Cerebellar nuclear complex (tissue), 1 donor: ENCODE measurements at regions not wholly inside any gene's neighbourhood (a gene's known extent, or its start where the extent isn't known, plus 50 kb on each side); places are given as distances from the start of the nearest gene placed in this dataset.
"Not testable (repeated sequence)": the region's sequence is repeated elsewhere in the genome, so short reads cannot be mapped to it uniquely, and the experiment has no call there.

Experiments
- DNase-seq, 2 experiments: peaks; one replicate each; lab custom pipeline; 2025; lab: John Stamatoyannopoulos, UW

GRCh38 chr3:25151903-25152295, 276.2 kb upstream of the RARB start:
- DNase-seq = no peak

- DNase-seq = no peak
Measured at GRCh38 chr3:25153136-25153535, 274.9 kb upstream of the RARB start.

GRCh38 chr3:25153561-25153960, 274.5 kb upstream of the RARB start:
- no peak for DNase-seq

- DNase-seq = no peak
Measured at GRCh38 chr3:25155652-25156471, 272.2 kb upstream of the RARB start.

GRCh38 chr3:25156626-25157025, 271.4 kb upstream of the RARB start:
- no peak for DNase-seq

- DNase-seq = no peak
Measured at GRCh38 chr3:25165306-25165705, 262.8 kb upstream of the RARB start.

- no peak for DNase-seq
Measured at GRCh38 chr3:25166016-25166415, 262.0 kb upstream of the RARB start.

- no peak for DNase-seq
Measured at GRCh38 chr3:25169151-25169550, 258.9 kb upstream of the RARB start.

GRCh38 chr3:25170021-25170420, 258.0 kb upstream of the RARB start:
- no peak for DNase-seq

- no peak for DNase-seq
Measured at GRCh38 chr3:25171118-25171807, 256.8 kb upstream of the RARB start.

- DNase-seq = no peak
Measured at GRCh38 chr3:25171897-25172296, 256.2 kb upstream of the RARB start.

- DNase-seq = no peak
Measured at GRCh38 chr3:25173606-25174005, 254.5 kb upstream of the RARB start.

GRCh38 chr3:25174251-25174650, 253.8 kb upstream of the RARB start:
- no peak for DNase-seq

GRCh38 chr3:25177041-25177440, 251.0 kb upstream of the RARB start:
- DNase-seq = no peak

- DNase-seq = no peak
Measured at GRCh38 chr3:25178672-25179071, 249.4 kb upstream of the RARB start.

GRCh38 chr3:25181096-25181495, 247.0 kb upstream of the RARB start:
- DNase-seq = no peak

- no peak for DNase-seq
Measured at GRCh38 chr3:25182794-25183193, 245.3 kb upstream of the RARB start.

- no peak for DNase-seq
Measured at GRCh38 chr3:25184641-25185250, 243.3 kb upstream of the RARB start.

GRCh38 chr3:25191673-25192072, 236.4 kb upstream of the RARB start:
- no peak for DNase-seq

- not testable (repeated sequence) for DNase-seq
Measured at GRCh38 chr3:25199567-25199966, 228.5 kb upstream of the RARB start.

GRCh38 chr3:25212736-25213135, 215.3 kb upstream of the RARB start:
- DNase-seq = no peak

- no peak for DNase-seq
Measured at GRCh38 chr3:25214034-25214433, 214.0 kb upstream of the RARB start.

GRCh38 chr3:25218362-25218761, 209.7 kb upstream of the RARB start:
- DNase-seq = no peak
